ENCODE measurements at regions not wholly inside any gene's neighbourhood (a gene's known extent, or its start where the extent isn't known, plus 50 kb on each side); places are given as distances from the start of the nearest gene placed in this dataset.
"Not testable (repeated sequence)": the region's sequence is repeated elsewhere in the genome, so short reads cannot be mapped to it uniquely, and the experiment has no call there.

DNA sequence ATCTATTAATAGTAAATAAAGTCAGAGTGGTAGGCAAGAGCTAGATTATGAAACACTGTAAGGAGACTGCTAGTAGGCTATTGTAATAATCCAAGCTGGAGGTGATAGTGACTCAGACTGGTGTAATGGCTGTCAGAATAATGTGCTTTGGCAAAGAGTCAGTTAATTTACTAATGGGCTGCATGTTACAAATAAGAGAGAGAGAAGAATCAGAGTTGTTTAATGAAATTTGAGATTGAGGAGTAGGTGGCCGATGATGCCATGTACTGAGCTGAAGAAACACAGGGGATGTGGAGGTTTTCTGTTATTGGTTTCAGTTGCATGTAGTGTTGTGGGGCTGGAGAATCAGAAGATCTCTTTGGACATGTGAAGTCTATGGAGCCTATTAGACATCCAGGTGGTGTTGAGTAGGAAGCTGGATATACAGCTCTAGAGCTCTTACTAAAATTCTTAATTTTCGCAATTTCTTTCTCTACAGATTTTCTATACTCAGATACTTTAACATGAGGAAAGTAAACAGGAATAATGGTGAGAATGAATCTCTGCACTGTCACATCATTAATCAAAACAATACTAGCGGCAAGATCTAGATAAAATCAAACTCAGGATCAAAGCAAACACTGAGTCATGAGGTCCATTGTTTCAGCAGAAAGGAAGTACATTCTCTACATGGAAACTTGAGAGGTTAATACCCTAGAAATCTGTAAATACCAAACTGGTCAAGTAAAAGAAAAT lies 167.7 kb downstream of the SIM1 start:
- H3K9me3 ChIP-seq = no peaks in the 10 kb centered on the region
- TF ChIP-seq CTCF (IDR thresholded peaks at IDR 0.05) = no peak
- no peak for ATAC-seq
- intact Hi-C loops (cut with DNase I) = no loop called here
- no peaks in the 10 kb centered on the region for H3K36me3 ChIP-seq
- no peaks in the 10 kb centered on the region for H3K4me1 ChIP-seq
- no peak for DNase-seq
- no peak overlapping the region for H3K27ac ChIP-seq
- H3K27me3 ChIP-seq = no peaks in the 10 kb centered on the region
- no peak overlapping the region for H3K4me3 ChIP-seq

GRCh38 chr6:100295172-100295571 lies 169.5 kb downstream of the SIM1 start:
- DNase-seq; H3K36me3 ChIP-seq; H3K4me1 ChIP-seq; H3K4me3 ChIP-seq; ATAC-seq; H3K9me3 ChIP-seq; H3K27me3 ChIP-seq; H3K27ac ChIP-seq; intact Hi-C loops (cut with DNase I): not testable (repeated sequence)

- Histone ChIP-seq H3K36me3 (no peaks in the 10 kb centered on the region), H3K27ac (no peak overlapping the region), H3K27me3 (no peaks in the 10 kb centered on the region), H3K4me3 (no peak overlapping the region), H3K4me1 (no peaks in the 10 kb centered on the region), H3K9me3 (no peaks in the 10 kb centered on the region)
- no peak for TF ChIP-seq CTCF (IDR thresholded peaks at IDR 0.05)
- DNase-seq = no peak
- no peak for ATAC-seq
- intact Hi-C loops (cut with DNase I) = no loop called here
These were observed 175.4 kb downstream of the SIM1 start for GRCh38 chr6:100289285-100289684.

DNA sequence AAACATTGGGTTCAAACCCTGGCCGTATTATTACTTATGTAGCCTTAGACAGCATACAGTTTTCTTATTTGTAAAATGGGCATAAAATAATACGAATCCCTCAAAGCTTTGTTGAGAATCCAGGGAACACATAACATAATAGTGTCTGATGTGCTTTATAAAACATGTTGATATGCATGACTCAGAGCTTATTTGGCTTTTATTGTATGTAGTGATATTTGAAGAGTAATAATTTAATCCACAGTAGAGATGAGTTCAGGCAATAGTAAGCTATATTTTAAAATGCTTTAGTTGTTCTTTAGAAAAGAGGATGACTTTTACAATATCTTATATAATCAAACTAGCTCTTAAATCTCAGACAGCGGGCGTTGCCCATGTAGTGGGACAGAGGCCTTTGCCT lies 176.4 kb downstream of the SIM1 start:
- TF ChIP-seq CTCF (IDR thresholded peaks at IDR 0.05) = no peak
- ATAC-seq = no peak
- Histone ChIP-seq H3K27me3 (no peaks in the 10 kb centered on the region), H3K4me3 (no peak overlapping the region), H3K27ac (no peak overlapping the region), H3K36me3 (no peaks in the 10 kb centered on the region), H3K9me3 (no peaks in the 10 kb centered on the region), H3K4me1 (no peaks in the 10 kb centered on the region)
- intact Hi-C loops (cut with DNase I) = no loop called here
- no peak for DNase-seq

- Histone ChIP-seq H3K9me3 (no peaks in the 10 kb centered on the region), H3K27me3 (peaks cover 5% of the 10 kb centered on the region), H3K36me3 (no peaks in the 10 kb centered on the region), H3K27ac (no peak overlapping the region), H3K4me1 (no peaks in the 10 kb centered on the region), H3K4me3 (no peak overlapping the region)
- TF ChIP-seq CTCF (IDR thresholded peaks at IDR 0.05) = no peak
- intact Hi-C loops (cut with DNase I) = no loop called here
- ATAC-seq (peak; percentile 72), DNase-seq (no peak)
These were observed 181.4 kb downstream of the SIM1 start for GRCh38 chr6:100283285-100283684.

GRCh38 chr6:100281471-100281901 lies 183.2 kb downstream of the SIM1 start:
- intact Hi-C loops (cut with DNase I) = no loop called here
- no peak for DNase-seq
- no peaks in the 10 kb centered on the region for H3K9me3 ChIP-seq
- H3K27me3 ChIP-seq = peaks cover 5% of the 10 kb centered on the region
- no peak for TF ChIP-seq CTCF (IDR thresholded peaks at IDR 0.05)
- peak overlapping the region; percentile 23 for H3K4me3 ChIP-seq
- ATAC-seq = no peak
- H3K27ac ChIP-seq = no peak overlapping the region
- H3K36me3 ChIP-seq = no peaks in the 10 kb centered on the region
- no peaks in the 10 kb centered on the region for H3K4me1 ChIP-seq
